ENCODE measurements at regions not wholly inside any gene's neighbourhood (a gene's known extent, or its start where the extent isn't known, plus 50 kb on each side); places are given as distances from the start of the nearest gene placed in this dataset.

DNA sequence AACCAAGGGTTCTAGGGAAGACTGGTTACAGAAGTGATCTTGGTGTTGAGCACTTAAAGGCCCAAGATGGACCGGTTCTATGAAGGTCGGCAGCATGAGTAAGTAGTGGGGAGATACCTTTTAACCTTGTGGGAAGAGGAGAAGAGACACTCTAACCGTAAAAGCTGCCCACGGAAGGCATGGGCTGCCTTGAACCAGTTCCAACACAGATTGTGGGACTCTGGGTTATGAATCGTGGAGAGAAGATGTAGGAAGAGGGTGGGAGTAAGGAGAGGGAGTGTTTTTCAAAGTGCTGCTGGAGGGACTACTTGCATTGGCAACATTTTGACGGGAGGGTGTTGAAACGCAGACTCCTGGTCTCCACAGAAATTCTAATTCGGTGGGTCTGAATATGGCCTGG is 67.1 kb downstream of the CRYGS start:
- no peak for ATAC-seq (ENCODE audit: low read depth)
- no peak overlapping the region for H3K4me3 ChIP-seq (ENCODE audit: severe bottlenecking)
- no peaks in the 10 kb centered on the region for H3K9me3 ChIP-seq (ENCODE audit: severe bottlenecking)
- no peak overlapping the region for H3K27ac ChIP-seq (ENCODE audit: poor library complexity, severe bottlenecking)
- no peaks in the 10 kb centered on the region for H3K36me3 ChIP-seq (ENCODE audit: low read depth)
- DNase-seq (ENCODE audit: low spot score) = no peak
- H3K4me1 ChIP-seq (ENCODE audit: insufficient read depth, poor library complexity, severe bottlenecking) = no peaks in the 10 kb centered on the region
- TF ChIP-seq, protein P1, sequence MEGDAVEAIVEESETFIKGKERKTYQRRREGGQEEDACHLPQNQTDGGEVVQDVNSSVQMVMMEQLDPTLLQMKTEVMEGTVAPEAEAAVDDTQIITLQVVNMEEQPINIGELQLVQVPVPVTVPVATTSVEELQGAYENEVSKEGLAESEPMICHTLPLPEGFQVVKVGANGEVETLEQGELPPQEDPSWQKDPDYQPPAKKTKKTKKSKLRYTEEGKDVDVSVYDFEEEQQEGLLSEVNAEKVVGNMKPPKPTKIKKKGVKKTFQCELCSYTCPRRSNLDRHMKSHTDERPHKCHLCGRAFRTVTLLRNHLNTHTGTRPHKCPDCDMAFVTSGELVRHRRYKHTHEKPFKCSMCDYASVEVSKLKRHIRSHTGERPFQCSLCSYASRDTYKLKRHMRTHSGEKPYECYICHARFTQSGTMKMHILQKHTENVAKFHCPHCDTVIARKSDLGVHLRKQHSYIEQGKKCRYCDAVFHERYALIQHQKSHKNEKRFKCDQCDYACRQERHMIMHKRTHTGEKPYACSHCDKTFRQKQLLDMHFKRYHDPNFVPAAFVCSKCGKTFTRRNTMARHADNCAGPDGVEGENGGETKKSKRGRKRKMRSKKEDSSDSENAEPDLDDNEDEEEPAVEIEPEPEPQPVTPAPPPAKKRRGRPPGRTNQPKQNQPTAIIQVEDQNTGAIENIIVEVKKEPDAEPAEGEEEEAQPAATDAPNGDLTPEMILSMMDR (IDR thresholded peaks at IDR 0.05; ENCODE audit: poor library complexity, severe bottlenecking) = no peak
- no peaks in the 10 kb centered on the region for H3K27me3 ChIP-seq (ENCODE audit: insufficient read depth, poor library complexity, severe bottlenecking)

DNA sequence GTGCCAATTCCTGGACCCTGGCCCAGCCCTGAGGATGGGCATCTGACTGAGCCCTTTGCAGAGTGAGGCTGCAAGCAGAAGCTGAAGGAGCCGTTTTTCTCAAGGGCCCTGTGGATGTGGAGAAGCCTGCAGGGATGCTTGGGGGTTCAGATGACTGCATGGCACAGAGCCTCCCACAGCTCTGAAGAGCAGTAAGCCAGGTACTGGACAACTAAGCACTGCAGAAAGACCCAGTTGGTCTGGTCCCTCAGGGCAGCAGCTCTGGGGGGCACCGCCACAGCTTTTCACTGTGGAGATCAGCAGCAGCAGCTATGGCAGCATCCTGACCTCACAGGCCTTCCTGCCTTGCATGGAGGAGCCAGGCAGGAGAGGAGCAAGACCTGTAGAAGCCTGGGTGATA is 67.6 kb downstream of the CRYGS start:
- no peak for DNase-seq (ENCODE audit: low spot score)
- Histone ChIP-seq H3K4me3 (ENCODE audit: severe bottlenecking) (no peak overlapping the region), H3K36me3 (ENCODE audit: low read depth) (no peaks in the 10 kb centered on the region), H3K4me1 (ENCODE audit: insufficient read depth, poor library complexity, severe bottlenecking) (no peaks in the 10 kb centered on the region), H3K9me3 (ENCODE audit: severe bottlenecking) (no peaks in the 10 kb centered on the region), H3K27ac (ENCODE audit: poor library complexity, severe bottlenecking) (no peak overlapping the region), H3K27me3 (ENCODE audit: insufficient read depth, poor library complexity, severe bottlenecking) (no peaks in the 10 kb centered on the region)
- TF ChIP-seq, protein P1 (IDR thresholded peaks at IDR 0.05; ENCODE audit: poor library complexity, severe bottlenecking) = no peak
- no peak for ATAC-seq (ENCODE audit: low read depth)

DNA sequence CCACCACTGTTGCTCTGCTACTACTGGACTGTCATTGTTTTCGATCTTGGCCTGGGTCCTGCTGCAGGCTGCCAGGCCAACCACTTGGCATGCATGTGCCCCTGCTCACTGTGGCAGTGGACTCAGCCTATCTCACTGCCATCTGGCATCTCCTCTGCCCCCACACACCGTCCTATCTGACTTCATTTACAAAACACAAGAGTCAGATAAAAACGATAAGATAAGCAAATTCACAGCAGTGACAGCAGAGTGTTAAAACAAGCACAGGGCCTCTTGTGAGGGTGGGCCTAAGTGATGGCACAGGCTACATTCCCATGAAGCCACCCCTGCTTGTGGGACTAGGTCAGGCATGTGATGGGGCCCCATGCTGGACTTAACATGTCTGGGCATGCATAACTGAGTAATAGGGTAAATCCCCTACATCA is 68.1 kb downstream of the CRYGS start:
- Histone ChIP-seq H3K27ac (ENCODE audit: poor library complexity, severe bottlenecking) (no peak overlapping the region), H3K36me3 (ENCODE audit: low read depth) (no peaks in the 10 kb centered on the region), H3K4me3 (ENCODE audit: severe bottlenecking) (no peak overlapping the region), H3K4me1 (ENCODE audit: insufficient read depth, poor library complexity, severe bottlenecking) (no peaks in the 10 kb centered on the region), H3K9me3 (ENCODE audit: severe bottlenecking) (no peaks in the 10 kb centered on the region), H3K27me3 (ENCODE audit: insufficient read depth, poor library complexity, severe bottlenecking) (no peaks in the 10 kb centered on the region)
- TF ChIP-seq, protein P1 (IDR thresholded peaks at IDR 0.05; ENCODE audit: poor library complexity, severe bottlenecking) = no peak
- DNase-seq (ENCODE audit: low spot score) (no peak), ATAC-seq (ENCODE audit: low read depth) (no peak; the same call in 2 of the 3 replicates)

DNA sequence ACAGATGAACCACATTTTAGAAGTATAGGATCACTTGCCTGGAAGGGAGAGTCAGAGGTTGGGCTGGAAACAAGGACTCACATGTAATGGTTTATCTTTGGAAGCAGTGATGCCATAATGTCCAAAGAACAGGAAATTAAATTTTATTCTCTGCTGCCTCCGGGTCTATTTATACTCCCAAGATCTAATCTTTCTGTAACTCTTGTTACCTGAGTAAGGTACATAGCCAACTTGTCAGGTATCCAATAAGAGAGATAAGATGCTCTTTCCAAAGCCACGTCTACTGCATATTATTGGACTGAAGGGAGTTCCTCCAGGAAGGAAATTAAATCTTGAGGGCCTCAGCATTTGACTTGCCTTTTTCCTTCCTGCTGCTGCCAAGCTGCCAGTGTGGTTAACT is 71.0 kb downstream of the CRYGS start:
- DNase-seq (ENCODE audit: low spot score) (no peak), ATAC-seq (ENCODE audit: low read depth) (no peak)
- H3K9me3 ChIP-seq (ENCODE audit: severe bottlenecking) = no peaks in the 10 kb centered on the region
- no peaks in the 10 kb centered on the region for H3K36me3 ChIP-seq (ENCODE audit: low read depth)
- H3K27ac ChIP-seq (ENCODE audit: poor library complexity, severe bottlenecking) = no peak overlapping the region
- H3K27me3 ChIP-seq (ENCODE audit: insufficient read depth, poor library complexity, severe bottlenecking) = no peaks in the 10 kb centered on the region
- H3K4me3 ChIP-seq (ENCODE audit: severe bottlenecking) = no peak overlapping the region
- no peaks in the 10 kb centered on the region for H3K4me1 ChIP-seq (ENCODE audit: insufficient read depth, poor library complexity, severe bottlenecking)
- TF ChIP-seq, protein P1 (IDR thresholded peaks at IDR 0.05; ENCODE audit: poor library complexity, severe bottlenecking) = no peak

DNA sequence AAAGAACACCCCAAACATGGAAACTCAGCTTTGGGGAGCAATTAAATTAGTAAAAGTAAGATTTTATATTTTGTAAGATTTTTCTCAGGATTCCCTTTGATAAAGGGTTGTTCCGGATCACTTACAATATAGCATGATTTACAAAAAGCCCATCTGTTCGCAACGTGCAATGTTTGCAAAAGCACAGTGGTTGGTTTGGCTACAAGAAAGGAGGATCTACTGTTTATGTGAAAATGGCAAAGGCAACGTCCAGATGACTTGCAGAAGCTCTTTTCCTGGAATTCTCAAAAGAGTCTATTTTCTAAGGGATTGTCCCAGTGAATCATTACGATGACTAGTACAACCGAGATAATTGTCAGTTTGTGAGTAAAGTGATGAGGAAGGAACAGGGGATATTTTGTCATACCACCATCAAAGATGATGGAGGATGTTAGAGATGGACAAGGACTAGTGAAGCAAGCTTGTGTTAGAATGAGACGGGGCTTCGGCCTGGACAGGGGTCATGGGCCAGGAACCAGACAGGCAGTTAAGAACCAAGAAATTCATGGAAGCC is 71.6 kb downstream of the CRYGS start:
- TF ChIP-seq, protein P1 (IDR thresholded peaks at IDR 0.05; ENCODE audit: poor library complexity, severe bottlenecking) = no peak

More for the DNA sequence above, 71.6 kb downstream of the CRYGS start:
- Histone ChIP-seq H3K4me1 (ENCODE audit: insufficient read depth, poor library complexity, severe bottlenecking) (no peaks in the 10 kb centered on the region), H3K9me3 (ENCODE audit: severe bottlenecking) (no peaks in the 10 kb centered on the region), H3K27me3 (ENCODE audit: insufficient read depth, poor library complexity, severe bottlenecking) (no peaks in the 10 kb centered on the region), H3K27ac (ENCODE audit: poor library complexity, severe bottlenecking) (no peak overlapping the region), H3K4me3 (ENCODE audit: severe bottlenecking) (no peak overlapping the region), H3K36me3 (ENCODE audit: low read depth) (no peaks in the 10 kb centered on the region)
- ATAC-seq (ENCODE audit: low read depth) (no peak), DNase-seq (ENCODE audit: low spot score) (no peak)

All from RWPE2 (cell line).